Neuronal stem cell (in vitro differentiated cells): ENCODE measurements at regions not wholly inside any gene's neighbourhood (a gene's known extent, or its start where the extent isn't known, plus 50 kb on each side); places are given as distances from the start of the nearest gene placed in this dataset.
A peak's percentile ranks its signal among the peaks of the same experiment; 100 is the strongest.

Experiments used
- DNase-seq: peaks from one replicate; pipeline ENCODE4 v3.0.0-alpha.2; 2013; ENCODE audit warnings: low spot score
- H2AFZ ChIP-seq: one replicate; pipeline ENCODE4 v1.6.1; 2013; ENCODE audit warnings: mild to moderate bottlenecking, low read length, inconsistent platforms
- H2AK5ac ChIP-seq: 2 replicates; pipeline ENCODE4 v1.6.1; 2013; ENCODE audit warnings: low read depth, mild to moderate bottlenecking, inconsistent platforms, low read length, moderate library complexity, mixed read lengths
- H2BK120ac ChIP-seq: 2 replicates; pipeline ENCODE4 v1.6.1; 2013; ENCODE audit warnings: low read depth, mild to moderate bottlenecking, inconsistent platforms, low read length, moderate library complexity, mixed read lengths
- H2BK12ac ChIP-seq: one replicate; pipeline ENCODE4 v1.6.1; 2013; ENCODE audit warnings: low read length, inconsistent platforms
- H2BK15ac ChIP-seq: 2 replicates; pipeline ENCODE4 v1.6.1; 2013; ENCODE audit warnings: mild to moderate bottlenecking, low read length, inconsistent platforms, mixed read lengths
- H2BK5ac ChIP-seq: one replicate; pipeline ENCODE4 v1.6.1; 2013; ENCODE audit warnings: inconsistent platforms, mild to moderate bottlenecking, low read length, moderate library complexity
- H3K14ac ChIP-seq: one replicate; pipeline ENCODE4 v1.6.1; 2013; ENCODE audit warnings: low read length, inconsistent platforms
- H3K18ac ChIP-seq: 2 replicates; pipeline ENCODE4 v1.6.1; 2013; ENCODE audit warnings: low read length, inconsistent platforms
- H3K23ac ChIP-seq: 2 replicates; pipeline ENCODE4 v1.6.1; 2013; ENCODE audit warnings: low read depth, mild to moderate bottlenecking, mixed read lengths, low read length, inconsistent platforms; ENCODE audit not compliant: poor library complexity
- H3K27ac ChIP-seq: replicated peaks from 3 replicates; pipeline ENCODE4 v1.5.1; 2013; ENCODE audit warnings: low read length, inconsistent platforms
- H3K27me3 ChIP-seq, 3 experiments: 2 replicates each; pipeline ENCODE4 v1.6.1; 2013; ENCODE audit warnings: low read length in 3 of 3, mild to moderate bottlenecking in 2 of 3, inconsistent platforms in 1 of 3, low read depth in 1 of 3, mixed read lengths in 1 of 3, moderate library complexity in 1 of 3; ENCODE audit not compliant: control insufficient read depth in 3 of 3, insufficient read depth in 3 of 3
- H3K36me3 ChIP-seq, 2 donors: replicated peaks in 1 of 2; 2 replicates each; pipeline ENCODE4 v1.6.1; 2013; ENCODE audit warnings: low read length in 2 of 2; ENCODE audit not compliant: control insufficient read depth in 2 of 2, insufficient read depth in 2 of 2
- H3K4ac ChIP-seq: 2 replicates; pipeline ENCODE4 v1.6.1; 2013; ENCODE audit warnings: inconsistent platforms, mild to moderate bottlenecking, low read length, moderate library complexity
- H3K4me1 ChIP-seq, 2 donors: 1 replicate in 1 of 2; 2 replicates in 1 of 2; pipeline ENCODE4 v1.6.1; 2013; ENCODE audit warnings: low read length in 2 of 2, low read depth in 1 of 2; ENCODE audit not compliant: control insufficient read depth in 2 of 2, insufficient read depth in 1 of 2
- H3K4me2 ChIP-seq: one replicate; pipeline ENCODE4 v1.6.1; 2013; ENCODE audit warnings: mild to moderate bottlenecking, low read length, inconsistent platforms; ENCODE audit not compliant: insufficient read depth, poor library complexity, severe bottlenecking
- H3K4me3 ChIP-seq, 2 donors: 2 replicates each; pipeline ENCODE4 v1.5.1; 2013; ENCODE audit warnings: low read length in 2 of 2, mild to moderate bottlenecking in 2 of 2, inconsistent platforms in 1 of 2, moderate library complexity in 1 of 2
- H3K79me1 ChIP-seq: one replicate; pipeline ENCODE4 v1.6.1; 2013; ENCODE audit warnings: low read depth, mild to moderate bottlenecking, inconsistent platforms, low read length, moderate library complexity
- H3K9ac ChIP-seq: one replicate; pipeline ENCODE4 v1.6.1; 2013; ENCODE audit warnings: mild to moderate bottlenecking, low read depth, low read length, inconsistent platforms; ENCODE audit not compliant: poor library complexity
- H3K9me3 ChIP-seq, 2 donors: replicated peaks in 1 of 2; 2 replicates each; pipeline versions ENCODE3 to v1.6.1; 2013; ENCODE audit warnings: low read length in 2 of 2, mild to moderate bottlenecking in 2 of 2, inconsistent platforms in 1 of 2, low read depth in 1 of 2, mixed read lengths in 1 of 2, moderate library complexity in 1 of 2; ENCODE audit not compliant: control insufficient read depth in 2 of 2, insufficient read depth in 1 of 2
- H4K8ac ChIP-seq: one replicate; pipeline ENCODE4 v1.6.1; 2013; ENCODE audit warnings: low read depth, mild to moderate bottlenecking, inconsistent platforms, low read length, moderate library complexity
- H4K91ac ChIP-seq: one replicate; pipeline ENCODE4 v1.6.1; 2013; ENCODE audit warnings: low read length, low read depth, mild to moderate bottlenecking, inconsistent platforms; ENCODE audit not compliant: poor library complexity
- WGBS, 2 donors: extraction: QIAGEN DNeasy Blood & Tissue Kit; methylation state at CpG; one replicate each; pipeline ENCODE4 v1.1.7; 2013; ENCODE audit warnings: missing lambda C conversion rate in 2 of 2, mixed read lengths in 1 of 2; ENCODE audit not compliant: insufficient read length in 2 of 2, insufficient replicate concordance in 1 of 2; ENCODE audit errors: extremely low coverage in 2 of 2; 5-methylcytosine and 5-hydroxymethylcytosine counted together

DNA sequence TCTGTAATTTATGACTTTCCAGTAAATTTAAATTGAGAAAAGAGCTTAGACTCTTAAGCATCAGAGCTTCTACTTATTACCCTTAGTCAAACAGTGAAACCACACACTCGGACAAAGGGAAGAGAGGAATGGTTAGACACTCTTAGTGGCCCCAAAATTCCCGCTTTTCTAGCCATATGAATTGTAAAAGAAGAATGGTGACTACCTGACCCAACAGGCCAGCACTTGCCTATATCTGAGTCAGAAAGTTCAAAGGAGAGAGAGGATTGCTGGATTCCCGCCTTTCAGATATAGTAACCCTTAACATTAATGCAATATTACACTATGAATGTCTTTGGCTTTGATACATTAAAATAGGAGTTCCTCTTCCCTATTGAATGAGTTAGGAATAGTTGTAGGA, 317.3 kb downstream of the PCDH17 start:
- Histone ChIP-seq H3K9me3 (peaks cover 3 to 8% of the 10 kb centered on the region in 2 donors), H4K91ac (no peak overlapping the region), H4K8ac (no peak overlapping the region), H3K4me2 (no peak overlapping the region), H2AFZ (peak overlapping the region; percentile 45), H3K14ac (no peak overlapping the region), H3K79me1 (no peaks in the 10 kb centered on the region), H2BK15ac (no peak overlapping the region), H3K36me3 (no peaks in the 10 kb centered on the region), H3K9ac (no peak overlapping the region), H2BK5ac (no peak overlapping the region), H3K18ac (no peak overlapping the region), H3K4me3 (no peak overlapping the region), H3K4me1 (no peaks in the 10 kb centered on the region), H2BK12ac (no peak overlapping the region), H2AK5ac (no peak overlapping the region), H3K27me3 (no peaks in the 10 kb centered on the region), H3K4ac (no peak overlapping the region), H3K27ac (no peak overlapping the region), H2BK120ac (no peak overlapping the region), H3K23ac (no peak overlapping the region)
- no peak for DNase-seq
- no CpG with 5 or more reads among the region's 3 CpGs for WGBS, 2 donors

DNA sequence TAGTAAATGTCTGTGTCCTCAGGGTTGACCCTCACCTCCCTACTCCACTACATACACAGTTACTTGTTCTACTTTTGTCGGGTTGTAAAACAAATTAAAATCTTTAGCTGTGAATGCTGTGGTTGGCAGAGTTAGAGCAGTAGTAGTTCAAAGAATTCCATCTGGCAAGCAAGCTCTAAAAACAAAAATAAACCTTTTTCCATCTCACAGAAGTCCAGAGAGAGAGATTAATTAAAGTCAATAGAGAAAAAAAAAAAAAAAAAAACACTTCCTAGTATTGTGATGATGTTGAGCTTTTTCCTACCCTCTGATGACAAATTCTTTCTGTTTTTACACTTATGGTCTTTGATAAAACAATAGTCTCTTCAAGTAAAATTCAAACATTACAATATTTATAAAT, 338.4 kb downstream of the PCDH17 start:
- no peak overlapping the region for H3K4me3 ChIP-seq
- no CpG with 5 or more reads among the region's 1 CpG for WGBS, 2 donors
- no peak overlapping the region for H3K23ac ChIP-seq
- no peaks in the 10 kb centered on the region for H3K27me3 ChIP-seq
- no peak overlapping the region for H2BK5ac ChIP-seq
- H4K8ac ChIP-seq, result no peak overlapping the region
- no peak overlapping the region for H3K27ac ChIP-seq
- peaks cover 2 to 16% of the 10 kb centered on the region in 2 donors for H3K9me3 ChIP-seq
- no peak overlapping the region for H2AFZ ChIP-seq
- no peak overlapping the region for H3K4me2 ChIP-seq
- peaks cover 0 to 5% of the 10 kb centered on the region in 2 donors for H3K4me1 ChIP-seq
- DNase-seq, result no peak
- H2AK5ac ChIP-seq, result no peak overlapping the region
- H4K91ac ChIP-seq, result no peak overlapping the region
- H3K4ac ChIP-seq, result no peak overlapping the region
- H2BK120ac ChIP-seq, result no peak overlapping the region
- H3K18ac ChIP-seq, result no peak overlapping the region
- H3K36me3 ChIP-seq, result no peaks in the 10 kb centered on the region
- H3K14ac ChIP-seq, result no peak overlapping the region
- no peak overlapping the region for H3K9ac ChIP-seq
- no peak overlapping the region for H2BK15ac ChIP-seq
- H2BK12ac ChIP-seq, result no peak overlapping the region
- no peaks in the 10 kb centered on the region for H3K79me1 ChIP-seq

DNA sequence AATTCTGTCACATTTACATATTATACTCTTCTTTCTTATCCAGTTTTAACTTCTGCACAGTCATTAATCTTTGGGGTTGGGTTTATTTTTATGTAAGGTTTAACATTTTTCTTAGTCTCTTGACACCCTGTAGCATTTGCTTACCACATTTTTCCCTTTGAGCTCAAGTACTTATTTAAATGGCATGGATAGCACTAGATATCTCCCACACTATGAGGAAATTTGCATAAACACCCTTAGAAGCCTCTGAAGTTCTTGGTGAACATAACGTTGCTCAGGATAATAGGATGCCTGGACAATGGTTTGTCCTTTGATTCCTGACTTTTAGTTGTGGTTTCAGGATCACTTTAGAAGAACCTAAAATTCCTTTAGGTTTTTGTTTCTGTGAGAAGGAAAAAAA, 338.9 kb downstream of the PCDH17 start:
- Histone ChIP-seq H3K14ac (no peak overlapping the region), H3K27me3 (no peaks in the 10 kb centered on the region), H2AK5ac (no peak overlapping the region), H3K23ac (no peak overlapping the region), H2AFZ (peak overlapping the region; percentile 70), H3K4ac (no peak overlapping the region), H2BK5ac (no peak overlapping the region), H3K27ac (no peak overlapping the region), H4K91ac (no peak overlapping the region), H3K9ac (no peak overlapping the region), H2BK15ac (no peak overlapping the region), H3K9me3 (peaks cover 2 to 16% of the 10 kb centered on the region in 2 donors), H3K18ac (no peak overlapping the region), H4K8ac (no peak overlapping the region), H3K79me1 (no peaks in the 10 kb centered on the region), H3K36me3 (no peaks in the 10 kb centered on the region), H3K4me3 (no peak overlapping the region), H2BK12ac (no peak overlapping the region), H2BK120ac (no peak overlapping the region), H3K4me1 (peaks cover 0 to 5% of the 10 kb centered on the region in 2 donors), H3K4me2 (no peak overlapping the region)
- DNase-seq, result no peak
- no CpG with 5 or more reads among the region's 1 CpG for WGBS, 2 donors

- H3K4me3 ChIP-seq, result no peak overlapping the region
- H3K9ac ChIP-seq, result no peak overlapping the region
- no peak overlapping the region for H2AK5ac ChIP-seq
- no peak overlapping the region for H2BK120ac ChIP-seq
- no peak overlapping the region for H4K91ac ChIP-seq
- H2AFZ ChIP-seq, result no peak overlapping the region
- no peak overlapping the region for H2BK12ac ChIP-seq
- H2BK15ac ChIP-seq, result no peak overlapping the region
- H3K23ac ChIP-seq, result no peak overlapping the region
- H3K4me1 ChIP-seq, result no peaks in the 10 kb centered on the region
- H3K4me2 ChIP-seq, result no peak overlapping the region
- no peaks in the 10 kb centered on the region for H3K79me1 ChIP-seq
- H3K36me3 ChIP-seq, result no peaks in the 10 kb centered on the region
- peaks cover 0 to 4% of the 10 kb centered on the region in 2 donors for H3K9me3 ChIP-seq
- H4K8ac ChIP-seq, result no peak overlapping the region
- H3K14ac ChIP-seq, result no peak overlapping the region
- H3K4ac ChIP-seq, result no peak overlapping the region
- H2BK5ac ChIP-seq, result no peak overlapping the region
- no peak overlapping the region for H3K18ac ChIP-seq
- no peak overlapping the region for H3K27ac ChIP-seq
- H3K27me3 ChIP-seq, result no peaks in the 10 kb centered on the region
- DNase-seq, result no peak
Observed at GRCh38 chr13:57982782-57983181, 351.2 kb downstream of the PCDH17 start.
